Fibroblast of lung (primary cell): ENCODE measurements at regions not wholly inside any gene's neighbourhood (a gene's known extent, or its start where the extent isn't known, plus 50 kb on each side); places are given as distances from the start of the nearest gene placed in this dataset.

Source experiments
- DNase-seq, 2 donors: peaks; one replicate each; pipeline versions ENCODE4 v3.0.0 to v3.0.0-alpha.2; 2010; ENCODE audit warnings: low read depth in 2 of 2
- H2AFZ ChIP-seq: 2 replicates; pipeline ENCODE4 v1.5.1; 2012; ENCODE audit warnings: low read length, control low read depth, inconsistent platforms
- H3K27ac ChIP-seq: 2 replicates; pipeline ENCODE4 v1.5.1; 2011; ENCODE audit warnings: low read length, control low read depth; ENCODE audit not compliant: insufficient read depth
- H3K27me3 ChIP-seq: 2 replicates; pipeline ENCODE4 v1.5.1; 2011; ENCODE audit warnings: mild to moderate bottlenecking, low read length; ENCODE audit not compliant: control insufficient read depth, insufficient read depth
- H3K36me3 ChIP-seq: 2 replicates; pipeline ENCODE4 v1.5.1; 2011; ENCODE audit warnings: low read length; ENCODE audit not compliant: control insufficient read depth, insufficient read depth
- H3K4me1 ChIP-seq: 2 replicates; pipeline ENCODE4 v1.5.1; 2011; ENCODE audit warnings: low read length; ENCODE audit not compliant: control insufficient read depth, insufficient read depth; ENCODE audit errors: extremely low read depth
- H3K4me2 ChIP-seq: 2 replicates; pipeline ENCODE4 v1.5.1; 2011; ENCODE audit warnings: low read length, control low read depth; ENCODE audit not compliant: insufficient read depth; ENCODE audit errors: extremely low read depth
- H3K4me3 ChIP-seq, 4 experiments: fragments of 200-600 bp in 1 of 4; sonication (generic) in 1 of 4; replicated peaks in 1 of 4; 2 replicates each; pipeline ENCODE4 v1.5.1; 2011 to 2016; ENCODE audit warnings: low read length in 4 of 4, low read depth in 3 of 4, mild to moderate bottlenecking in 3 of 4, control low read depth in 2 of 4, inconsistent platforms in 1 of 4, mixed read lengths in 1 of 4; ENCODE audit not compliant: insufficient read depth in 1 of 4; ENCODE audit errors: control extremely low read depth in 1 of 4
- H3K79me2 ChIP-seq: 2 replicates; pipeline ENCODE4 v1.5.1; 2012; ENCODE audit warnings: mild to moderate bottlenecking, low read length, inconsistent platforms; ENCODE audit not compliant: control insufficient read depth, insufficient read depth
- H3K9ac ChIP-seq: 2 replicates; pipeline ENCODE4 v1.5.1; 2011; ENCODE audit warnings: mild to moderate bottlenecking, low read length, control low read depth; ENCODE audit not compliant: insufficient read depth
- H3K9me3 ChIP-seq: 2 replicates; pipeline ENCODE4 v1.5.1; 2012; ENCODE audit warnings: low read depth, low read length; ENCODE audit not compliant: control insufficient read depth, insufficient read depth
- H4K20me1 ChIP-seq: 2 replicates; pipeline ENCODE4 v1.5.1; 2011; ENCODE audit warnings: low read length; ENCODE audit not compliant: control insufficient read depth, insufficient read depth; ENCODE audit errors: extremely low read depth
- CTCF ChIP-seq, 2 donors: IDR thresholded peaks in 1 of 2; conservative IDR thresholded peaks in 1 of 2; 1 replicate in 1 of 2; 2 replicates in 1 of 2; pipeline ENCODE4 v1.5.1; 2011 to 2012; ENCODE audit warnings: low read length in 2 of 2, control low read depth in 1 of 2, inconsistent platforms in 1 of 2, low read depth in 1 of 2, mild to moderate bottlenecking in 1 of 2
- EZH2 ChIP-seq: IDR thresholded peaks from 2 replicates; pipeline ENCODE4 v1.5.1; 2012; ENCODE audit warnings: low read length, control low read depth, mild to moderate bottlenecking; ENCODE audit errors: missing control alignments

GRCh38 chr1:42055061-42055460, 98.1 kb upstream of the GUCA2B start:
- Histone ChIP-seq H3K27ac (no peak overlapping the region), H3K9me3 (no peaks in the 10 kb centered on the region), H3K4me1 (no peaks in the 10 kb centered on the region), H3K4me3 (no peak overlapping the region), H3K9ac (no peak overlapping the region), H3K27me3 (no peaks in the 10 kb centered on the region), H2AFZ (no peak overlapping the region), H3K36me3 (no peaks in the 10 kb centered on the region), H3K79me2 (no peaks in the 10 kb centered on the region), H3K4me2 (no peak overlapping the region), H4K20me1 (no peaks in the 10 kb centered on the region)
- DNase-seq = peak in 1 of 2 donors; percentile 9
- TF ChIP-seq EZH2 = no peak
- TF ChIP-seq CTCF (conservative IDR thresholded peaks at IDR 0.05 in 1 of 2, IDR thresholded peaks at IDR 0.05 in 1 of 2; ENCODE audit: low read depth in 1 of 2, low read length in 2 of 2) = no peak

- Histone ChIP-seq H4K20me1 (no peaks in the 10 kb centered on the region), H2AFZ (no peak overlapping the region), H3K9ac (no peak overlapping the region), H3K4me1 (no peaks in the 10 kb centered on the region), H3K27ac (no peak overlapping the region), H3K4me3 (no peak overlapping the region), H3K4me2 (no peak overlapping the region), H3K36me3 (no peaks in the 10 kb centered on the region), H3K27me3 (no peaks in the 10 kb centered on the region), H3K9me3 (no peaks in the 10 kb centered on the region), H3K79me2 (no peaks in the 10 kb centered on the region)
- TF ChIP-seq EZH2 (no peak), CTCF (conservative IDR thresholded peaks at IDR 0.05 in 1 of 2, IDR thresholded peaks at IDR 0.05 in 1 of 2; ENCODE audit: low read depth in 1 of 2, low read length in 2 of 2) (no peak)
- DNase-seq = peak in 1 of 2 donors; percentile 6
Observed at GRCh38 chr1:42052072-42052699, 101.0 kb upstream of the GUCA2B start.

GRCh38 chr1:42047508-42047880, 105.7 kb upstream of the GUCA2B start:
- Histone ChIP-seq H3K9ac (no peak overlapping the region), H2AFZ (no peak overlapping the region), H3K36me3 (no peaks in the 10 kb centered on the region), H3K27ac (no peak overlapping the region), H4K20me1 (no peaks in the 10 kb centered on the region), H3K9me3 (no peaks in the 10 kb centered on the region), H3K4me2 (no peak overlapping the region), H3K4me3 (no peak overlapping the region), H3K4me1 (no peaks in the 10 kb centered on the region), H3K27me3 (no peaks in the 10 kb centered on the region), H3K79me2 (no peaks in the 10 kb centered on the region)
- DNase-seq = no peak
- TF ChIP-seq EZH2 (no peak), CTCF (conservative IDR thresholded peaks at IDR 0.05 in 1 of 2, IDR thresholded peaks at IDR 0.05 in 1 of 2; ENCODE audit: low read depth in 1 of 2, low read length in 2 of 2) (no peak)
